ENCODE measurements at regions not wholly inside any gene's neighbourhood (a gene's known extent, or its start where the extent isn't known, plus 50 kb on each side); places are given as distances from the start of the nearest gene placed in this dataset.

GRCh38 chr3:144301863-144302262 lies 330.2 kb downstream of the DIPK2A start:
- ChIA-PET POLR2A (no interaction called here), CTCF (interaction anchor here (0.8 kb wide), 1 partner anchor 325 kb away, joined by 6 read pairs; no protein-coding TSS in a partner anchor)

DNA sequence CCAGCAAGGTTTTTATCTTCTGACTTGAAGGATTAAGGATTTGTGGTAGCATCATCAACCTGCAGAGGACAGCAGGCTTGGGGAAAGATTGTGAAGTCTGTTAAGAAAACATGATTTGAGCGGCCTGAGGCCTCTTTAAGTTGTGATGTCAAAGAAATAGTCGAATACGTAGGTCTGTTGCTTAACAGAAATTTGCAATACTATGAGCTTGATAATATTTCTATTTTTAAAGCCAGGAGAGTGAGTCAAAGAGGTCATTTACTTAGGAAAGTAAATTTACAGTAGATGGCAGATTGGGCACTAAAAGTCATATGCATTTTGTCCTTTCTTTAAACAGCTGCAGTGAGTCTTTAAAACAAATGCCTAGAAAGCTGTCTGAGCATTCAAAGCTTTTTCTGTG lies 336.3 kb downstream of the DIPK2A start:
- Histone ChIP-seq H3K27me3 (ENCODE audit: control insufficient read depth, insufficient read depth, low read length) (no peaks in the 10 kb centered on the region), H3K9me3 (ENCODE audit: control insufficient read depth, insufficient read depth, low read length) (no peaks in the 10 kb centered on the region), H3K27ac (ENCODE audit: low read depth, low read length) (no peak overlapping the region), H3K4me3 (ENCODE audit: low read depth, low read length) (no peak overlapping the region)
- ChIA-PET POLR2A (no interaction called here), CTCF (no interaction called here)
- DNase-seq (ENCODE audit: low read depth, low spot score) = no peak
- TF ChIP-seq CTCF (IDR thresholded peaks at IDR 0.05; ENCODE audit: low read depth, low read length) = no peak

More at GRCh38 chr3:144301863-144302262, 330.2 kb downstream of the DIPK2A start:
- DNase-seq (ENCODE audit: low read depth, low spot score) = no peak
- Histone ChIP-seq H3K9me3 (ENCODE audit: control insufficient read depth, insufficient read depth, low read length) (no peaks in the 10 kb centered on the region), H3K27me3 (ENCODE audit: control insufficient read depth, insufficient read depth, low read length) (no peaks in the 10 kb centered on the region), H3K4me3 (ENCODE audit: low read depth, low read length) (no peak overlapping the region), H3K27ac (ENCODE audit: low read depth, low read length) (no peak overlapping the region)
- no peak for TF ChIP-seq CTCF (IDR thresholded peaks at IDR 0.05; ENCODE audit: low read depth, low read length)

- CTCF ChIA-PET = no interaction called here
Observed at GRCh38 chr3:144308396-144308795, 336.8 kb downstream of the DIPK2A start.

GRCh38 chr3:144312702-144313101 lies 341.1 kb downstream of the DIPK2A start:
- CTCF ChIA-PET = no interaction called here

More at GRCh38 chr3:144308396-144308795, 336.8 kb downstream of the DIPK2A start:
- TF ChIP-seq CTCF (IDR thresholded peaks at IDR 0.05; ENCODE audit: low read depth, low read length) = no peak
- no peaks in the 10 kb centered on the region for H3K9me3 ChIP-seq (ENCODE audit: control insufficient read depth, insufficient read depth, low read length)
- H3K4me3 ChIP-seq (ENCODE audit: low read depth, low read length) = no peak overlapping the region
- POLR2A ChIA-PET = no interaction called here
- H3K27ac ChIP-seq (ENCODE audit: low read depth, low read length) = no peak overlapping the region
- no peaks in the 10 kb centered on the region for H3K27me3 ChIP-seq (ENCODE audit: control insufficient read depth, insufficient read depth, low read length)
- DNase-seq (ENCODE audit: low read depth, low spot score) = no peak

GRCh38 chr3:144314946-144315345 lies 343.3 kb downstream of the DIPK2A start:
- DNase-seq (ENCODE audit: low read depth, low spot score) = no peak
- Histone ChIP-seq H3K27ac (ENCODE audit: low read depth, low read length) (no peak overlapping the region), H3K9me3 (ENCODE audit: control insufficient read depth, insufficient read depth, low read length) (no peaks in the 10 kb centered on the region), H3K27me3 (ENCODE audit: control insufficient read depth, insufficient read depth, low read length) (no peaks in the 10 kb centered on the region), H3K4me3 (ENCODE audit: low read depth, low read length) (no peak overlapping the region)
- POLR2A ChIA-PET = no interaction called here
- no peak for TF ChIP-seq CTCF (IDR thresholded peaks at IDR 0.05; ENCODE audit: low read depth, low read length)
- CTCF ChIA-PET = no interaction called here

More at GRCh38 chr3:144312702-144313101, 341.1 kb downstream of the DIPK2A start:
- POLR2A ChIA-PET = no interaction called here
- H3K4me3 ChIP-seq (ENCODE audit: low read depth, low read length) = no peak overlapping the region
- H3K9me3 ChIP-seq (ENCODE audit: control insufficient read depth, insufficient read depth, low read length) = no peaks in the 10 kb centered on the region
- no peak for TF ChIP-seq CTCF (IDR thresholded peaks at IDR 0.05; ENCODE audit: low read depth, low read length)
- H3K27ac ChIP-seq (ENCODE audit: low read depth, low read length) = no peak overlapping the region
- H3K27me3 ChIP-seq (ENCODE audit: control insufficient read depth, insufficient read depth, low read length) = no peaks in the 10 kb centered on the region
- DNase-seq (ENCODE audit: low read depth, low spot score) = no peak
